HEK293 (cell line): ENCODE measurements at regions not wholly inside any gene's neighbourhood (a gene's known extent, or its start where the extent isn't known, plus 50 kb on each side); places are given as distances from the start of the nearest gene placed in this dataset.

Experiments
- ATF2 ChIP-seq: fragments of 450-650 bp; formaldehyde crosslinking; IDR thresholded peaks from 2 replicates; pipeline ENCODE4 v1.5.1; 2016; ENCODE audit warnings: missing biosample characterization, missing genetic modification characterization, low read depth
- CTCF ChIP-seq: fragments of 450-650 bp; formaldehyde crosslinking; IDR thresholded peaks from 2 replicates; pipeline ENCODE4 v1.5.1; 2016; ENCODE audit warnings: missing biosample characterization, missing genetic modification characterization
- ZNF138 ChIP-seq: fragments of 450-650 bp; formaldehyde crosslinking; IDR thresholded peaks from 2 replicates; pipeline ENCODE4 v1.5.1; 2016; ENCODE audit warnings: missing biosample characterization, missing genetic modification characterization, borderline replicate concordance
- ZNF2 ChIP-seq: fragments of 450-650 bp; formaldehyde crosslinking; IDR thresholded peaks from 2 replicates; pipeline ENCODE4 v1.5.1; 2016; ENCODE audit warnings: missing biosample characterization, missing genetic modification characterization
- ZNF785 ChIP-seq: fragments of 450-650 bp; formaldehyde crosslinking; IDR thresholded peaks from 2 replicates; pipeline ENCODE4 v1.5.1; 2016; ENCODE audit warnings: missing biosample characterization, missing genetic modification characterization
- ZNF837 ChIP-seq: fragments of 450-650 bp; formaldehyde crosslinking; IDR thresholded peaks from 2 replicates; pipeline ENCODE4 v1.5.1; 2016; ENCODE audit warnings: missing biosample characterization, missing genetic modification characterization

DNA sequence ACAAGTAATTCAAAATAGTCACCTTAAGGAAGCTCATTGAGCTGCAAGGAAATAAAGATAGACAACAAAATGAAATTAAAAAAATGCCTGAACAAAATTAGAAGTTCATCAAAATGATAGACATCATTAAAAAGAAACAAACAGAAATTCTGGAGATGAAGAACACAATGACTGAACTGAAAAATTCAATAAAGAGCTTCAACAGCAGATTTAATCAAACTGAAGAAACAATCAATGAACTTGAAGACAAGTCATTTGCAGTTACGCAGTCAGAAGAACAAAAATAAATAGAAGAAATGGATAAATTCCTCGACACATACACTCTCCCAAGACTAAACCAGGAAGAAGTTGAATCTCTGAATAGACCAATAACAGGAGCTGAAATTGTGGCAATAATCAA, 390.0 kb upstream of the SPAG17 start:
- no peak for TF ChIP-seq ZNF785 (tag by site-specific recombination)
- no peak for TF ChIP-seq ZNF138
- no peak for TF ChIP-seq CTCF (tag by site-specific recombination)
- TF ChIP-seq ZNF2 (tag by site-specific recombination) = no peak
- TF ChIP-seq ZNF837 = no peak
- no peak for TF ChIP-seq ATF2
